Mammary epithelial cell (primary cell): ENCODE measurements at regions not wholly inside any gene's neighbourhood (a gene's known extent, or its start where the extent isn't known, plus 50 kb on each side); places are given as distances from the start of the nearest gene placed in this dataset.

Source experiments
- CTCF ChIP-seq, 2 donors: IDR thresholded peaks in 1 of 2; conservative IDR thresholded peaks in 1 of 2; 2 replicates each; pipeline ENCODE4 v1.5.1; 2011 to 2012; ENCODE audit warnings: inconsistent platforms in 2 of 2, low read length in 2 of 2, mild to moderate bottlenecking in 2 of 2, control low read depth in 1 of 2, low read depth in 1 of 2; ENCODE audit not compliant: insufficient read depth in 1 of 2; ENCODE audit errors: extremely low read depth in 1 of 2
- EZH2 ChIP-seq: IDR thresholded peaks from 2 replicates; pipeline ENCODE4 v1.6.1; 2012; ENCODE audit warnings: low read length, inconsistent platforms, borderline replicate concordance

GRCh38 chr5:124160265-124160664 lies 586.2 kb downstream of the ZNF608 start:
- TF ChIP-seq EZH2 = no peak
- no peak for TF ChIP-seq CTCF (conservative IDR thresholded peaks at IDR 0.05 in 1 of 2, IDR thresholded peaks at IDR 0.05 in 1 of 2; ENCODE audit: extremely low read depth in 1 of 2, insufficient read depth in 1 of 2, low read depth in 1 of 2, low read length in 2 of 2)
